ENCODE measurements at regions not wholly inside any gene's neighbourhood (a gene's known extent, or its start where the extent isn't known, plus 50 kb on each side); places are given as distances from the start of the nearest gene placed in this dataset.

DNA sequence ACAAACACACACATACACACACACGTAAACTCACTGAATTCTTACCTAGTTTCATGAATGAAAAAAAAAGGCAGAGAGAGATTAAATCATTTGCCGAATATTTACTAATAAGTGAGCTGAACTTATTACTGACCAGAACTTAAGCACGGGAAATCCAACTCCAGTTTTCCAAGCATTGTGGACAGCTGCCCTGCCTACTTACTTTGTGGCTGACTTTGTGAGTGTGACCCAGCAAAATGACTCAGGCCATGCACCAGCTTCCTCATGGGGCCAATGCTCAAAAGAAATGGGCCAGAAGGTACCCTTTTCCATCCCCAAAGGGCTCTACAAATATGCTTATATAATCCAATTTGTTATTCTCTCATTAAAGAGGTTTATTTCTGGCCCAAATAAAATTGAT lies 87.4 kb upstream of the RHOBTB1 start:
- TF ChIP-seq POLR2AphosphoS5 (IDR thresholded peaks at IDR 0.05; ENCODE audit: low read depth, low read length): no peak
- TF ChIP-seq POU2F2 (IDR thresholded peaks at IDR 0.05; ENCODE audit: low read depth, low read length): no peak
- TF ChIP-seq TAF1 (IDR thresholded peaks at IDR 0.05; ENCODE audit: low read depth, low read length): no peak
- TF ChIP-seq POLR2A (IDR thresholded peaks at IDR 0.05; ENCODE audit: low read depth, low read length): no peak
- TF ChIP-seq SPI1 (IDR thresholded peaks at IDR 0.05; ENCODE audit: low read depth, low read length): no peak
- no peak for TF ChIP-seq PAX5 (IDR thresholded peaks at IDR 0.05; ENCODE audit: insufficient read depth, low read length, severe bottlenecking)
